ENCODE measurements at regions not wholly inside any gene's neighbourhood (a gene's known extent, or its start where the extent isn't known, plus 50 kb on each side); places are given as distances from the start of the nearest gene placed in this dataset.

DNA sequence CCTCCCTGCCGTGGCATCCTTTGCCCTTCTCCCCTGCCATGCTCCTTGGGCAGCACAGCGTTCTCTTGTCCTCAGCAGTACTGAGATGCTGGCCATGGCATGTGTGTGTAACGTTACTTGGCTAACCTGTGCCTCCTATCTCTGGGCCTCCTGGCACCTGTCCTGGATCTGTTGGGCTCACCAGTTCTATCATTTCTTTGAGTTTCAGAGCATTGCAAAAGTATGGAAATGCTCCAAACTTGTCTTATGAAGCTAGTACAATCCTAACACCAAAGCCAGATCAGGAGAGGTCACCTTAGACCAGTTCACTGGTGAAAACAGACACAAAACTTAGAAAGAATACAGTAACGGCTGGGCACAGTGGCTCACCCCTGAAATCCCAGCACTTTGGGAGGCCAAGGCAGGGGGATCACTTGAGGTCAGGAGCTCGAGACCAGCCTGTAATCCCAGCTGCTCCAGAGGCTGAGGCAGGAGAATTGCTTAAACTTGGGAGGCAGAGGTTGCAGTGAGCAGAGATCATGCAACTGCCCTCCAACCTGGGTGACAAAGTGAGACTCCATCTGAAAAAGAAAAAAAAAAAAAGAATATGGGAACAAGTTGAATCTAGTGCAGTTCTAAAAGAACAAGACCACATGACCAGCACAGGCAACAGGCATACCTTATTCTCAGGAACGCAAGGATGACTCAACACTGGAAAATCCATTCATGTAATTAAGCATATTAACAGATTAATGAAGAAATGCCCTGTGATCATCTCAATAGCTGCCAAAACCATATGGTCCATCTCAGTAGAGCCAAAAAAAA, 62.4 kb upstream of the TRPM1 start:
- no peaks in the 10 kb centered on the region for H3K36me3 ChIP-seq (ENCODE audit: control insufficient read depth in 2 of 3, insufficient read depth in 3 of 3, low read length in 3 of 3)
- ChIA-PET POLR2A (no interaction called here), CTCF (no interaction called here)
- no peak overlapping the region for H3K4me3 ChIP-seq (ENCODE audit: low read length)
- no peak for ATAC-seq
- H3K27ac ChIP-seq (ENCODE audit: low read depth, low read length): no peak overlapping the region
- intact Hi-C loops (cut with micrococcal nuclease): no loop called here
- peaks cover 0 to 12% of the 10 kb centered on the region in 2 donors for H3K4me1 ChIP-seq (ENCODE audit: control insufficient read depth in 2 of 2, insufficient read depth in 2 of 2, low read length in 2 of 2)
- Mint-ChIP-seq H3K27ac (no peak overlapping the region), H3K4me3 (no peak overlapping the region), H3K9me3 (peaks cover 0 to 1% (median 0%) of the 10 kb centered on the region in 11 donors), H3K27me3 (peaks cover 0 to 21% (median 8%) of the 10 kb centered on the region in 5 donors), H3K4me1 (peaks cover 0 to 14% (median 0%) of the 10 kb centered on the region in 7 donors), H3K36me3 (no peaks in the 10 kb centered on the region)
- no peaks in the 10 kb centered on the region for H3K9me3 ChIP-seq (ENCODE audit: control insufficient read depth in 2 of 3, low read length in 3 of 3)
- DNase-seq: no peak
- H3K27me3 ChIP-seq (ENCODE audit: control insufficient read depth in 2 of 2, insufficient read depth in 2 of 2, low read length in 2 of 2): no peaks in the 10 kb centered on the region

DNA sequence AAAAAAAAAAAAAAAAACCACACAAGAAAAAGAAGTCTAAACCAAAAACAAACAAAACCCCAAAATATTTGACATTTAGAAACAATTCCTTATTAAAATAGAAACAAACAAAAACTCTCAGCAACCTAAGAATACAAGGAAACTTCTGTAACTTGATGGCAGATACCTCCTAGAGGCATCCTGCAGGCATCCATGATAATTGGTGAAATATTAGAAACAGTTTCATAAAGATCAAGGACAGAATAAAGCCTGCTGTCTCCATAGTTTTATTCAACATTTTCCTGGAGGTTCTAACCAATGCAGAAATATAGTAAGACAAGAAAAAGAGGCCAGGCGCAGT, 63.0 kb upstream of the TRPM1 start:
- Histone ChIP-seq H3K27ac (ENCODE audit: low read depth, low read length) (no peak overlapping the region), H3K36me3 (ENCODE audit: control insufficient read depth in 2 of 3, insufficient read depth in 3 of 3, low read length in 3 of 3) (no peaks in the 10 kb centered on the region), H3K4me3 (ENCODE audit: low read length) (no peak overlapping the region), H3K9me3 (ENCODE audit: control insufficient read depth in 2 of 3, low read length in 3 of 3) (no peaks in the 10 kb centered on the region), H3K27me3 (ENCODE audit: control insufficient read depth in 2 of 2, insufficient read depth in 2 of 2, low read length in 2 of 2) (no peaks in the 10 kb centered on the region), H3K4me1 (ENCODE audit: control insufficient read depth in 2 of 2, insufficient read depth in 2 of 2, low read length in 2 of 2) (peaks cover 0 to 12% of the 10 kb centered on the region in 2 donors)
- peaks cover 0 to 1% (median 0%) of the 10 kb centered on the region in 11 donors for H3K9me3 Mint-ChIP-seq
- DNase-seq (no peak), ATAC-seq (no peak)
- H3K27ac Mint-ChIP-seq: no peak overlapping the region
- CTCF ChIA-PET: no interaction called here
- POLR2A ChIA-PET: no interaction called here
- H3K36me3 Mint-ChIP-seq: no peaks in the 10 kb centered on the region
- intact Hi-C loops (cut with micrococcal nuclease): no loop called here
- peaks cover 0 to 21% (median 8%) of the 10 kb centered on the region in 5 donors for H3K27me3 Mint-ChIP-seq
- H3K4me3 Mint-ChIP-seq: no peak overlapping the region
- peaks cover 0 to 14% (median 0%) of the 10 kb centered on the region in 7 donors for H3K4me1 Mint-ChIP-seq

DNA sequence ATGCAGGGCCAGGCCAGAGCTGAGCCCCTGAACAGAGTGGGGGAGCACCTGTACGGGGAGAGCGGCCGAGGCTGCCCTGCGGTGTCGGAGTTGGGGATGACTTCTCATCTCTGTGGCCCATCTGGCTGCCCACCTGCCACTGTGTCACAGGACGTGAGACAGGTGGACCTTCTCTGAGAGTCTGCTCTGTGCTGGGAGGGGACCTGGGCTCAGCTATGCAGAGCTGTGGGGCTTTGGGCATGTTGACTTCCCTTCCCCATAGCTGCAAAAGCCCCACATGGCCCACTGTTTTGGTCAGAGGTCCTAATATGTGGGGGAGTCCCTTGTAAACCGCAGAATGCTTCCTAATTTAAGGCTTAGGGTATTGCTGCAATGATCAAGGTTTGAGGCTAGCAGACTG, 68.0 kb upstream of the TRPM1 start:
- ATAC-seq: no peak
- Mint-ChIP-seq H3K27ac (no peak overlapping the region), H3K27me3 (peaks cover 0 to 7% (median 0%) of the 10 kb centered on the region in 5 donors), H3K9me3 (peaks cover 0 to 2% (median 0%) of the 10 kb centered on the region in 11 donors), H3K4me3 (no peak overlapping the region), H3K36me3 (no peaks in the 10 kb centered on the region), H3K4me1 (peaks cover 0 to 14% (median 5%) of the 10 kb centered on the region in 7 donors)
- Histone ChIP-seq H3K9me3 (ENCODE audit: control insufficient read depth in 2 of 3, low read length in 3 of 3) (no peaks in the 10 kb centered on the region), H3K4me1 (ENCODE audit: control insufficient read depth in 2 of 2, insufficient read depth in 2 of 2, low read length in 2 of 2) (peaks cover 0 to 12% of the 10 kb centered on the region in 2 donors), H3K27me3 (ENCODE audit: control insufficient read depth in 2 of 2, insufficient read depth in 2 of 2, low read length in 2 of 2) (no peaks in the 10 kb centered on the region), H3K27ac (ENCODE audit: low read depth, low read length) (no peak overlapping the region), H3K36me3 (ENCODE audit: control insufficient read depth in 2 of 3, insufficient read depth in 3 of 3, low read length in 3 of 3) (no peaks in the 10 kb centered on the region), H3K4me3 (ENCODE audit: low read length) (no peak overlapping the region)
- DNase-seq: no peak
- POLR2A ChIA-PET: no interaction called here
- intact Hi-C loops (cut with micrococcal nuclease): no loop called here
- CTCF ChIA-PET: interaction anchor here (0.6 kb wide), 1 partner anchor 290 kb away, joined by 5 read pairs; no protein-coding TSS in a partner anchor

DNA sequence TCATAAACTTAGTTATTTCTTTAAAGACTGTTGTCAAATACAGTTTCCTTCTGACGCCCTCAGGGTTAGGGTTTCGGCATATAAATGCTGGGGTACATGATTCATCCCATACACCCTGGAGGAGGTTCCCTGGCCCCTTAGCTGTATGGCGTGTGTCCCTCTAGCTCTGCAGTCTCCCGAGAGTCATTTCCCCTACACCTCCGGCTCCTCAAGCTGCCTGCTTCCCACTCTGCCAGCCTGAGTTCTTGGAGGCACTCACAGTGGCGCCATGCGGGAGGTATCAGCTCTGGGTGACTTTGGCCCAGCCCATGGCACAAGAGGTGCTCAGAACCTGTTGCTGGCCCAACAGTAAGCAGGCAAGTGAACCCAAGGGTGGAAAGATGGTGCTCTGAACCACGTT, 70.2 kb upstream of the TRPM1 start:
- Histone ChIP-seq H3K9me3 (ENCODE audit: control insufficient read depth in 2 of 3, low read length in 3 of 3) (no peaks in the 10 kb centered on the region), H3K4me3 (ENCODE audit: low read length) (no peak overlapping the region), H3K27me3 (ENCODE audit: control insufficient read depth in 2 of 2, insufficient read depth in 2 of 2, low read length in 2 of 2) (no peaks in the 10 kb centered on the region), H3K27ac (ENCODE audit: low read depth, low read length) (no peak overlapping the region), H3K4me1 (ENCODE audit: control insufficient read depth in 2 of 2, insufficient read depth in 2 of 2, low read length in 2 of 2) (peaks cover 0 to 12% of the 10 kb centered on the region in 2 donors), H3K36me3 (ENCODE audit: control insufficient read depth in 2 of 3, insufficient read depth in 3 of 3, low read length in 3 of 3) (no peaks in the 10 kb centered on the region)
- ChIA-PET CTCF (no interaction called here), POLR2A (interaction anchor here (0.6 kb wide), 1 partner anchor 221 kb away, joined by 3 read pairs; no protein-coding TSS in a partner anchor)
- H3K27me3 Mint-ChIP-seq: no peaks in the 10 kb centered on the region
- H3K9me3 Mint-ChIP-seq: peaks cover 0 to 2% (median 0%) of the 10 kb centered on the region in 11 donors
- H3K36me3 Mint-ChIP-seq: no peaks in the 10 kb centered on the region
- no peak overlapping the region for H3K27ac Mint-ChIP-seq
- ATAC-seq: no peak
- peaks cover 0 to 13% (median 5%) of the 10 kb centered on the region in 7 donors for H3K4me1 Mint-ChIP-seq
- intact Hi-C loops (cut with micrococcal nuclease): no loop called here
- no peak overlapping the region for H3K4me3 Mint-ChIP-seq
- no peak for DNase-seq

GRCh38 chr15:31172606-31173005, 71.1 kb upstream of the TRPM1 start:
- H3K27me3 ChIP-seq (ENCODE audit: control insufficient read depth in 2 of 2, insufficient read depth in 2 of 2, low read length in 2 of 2): no peaks in the 10 kb centered on the region
- H3K36me3 ChIP-seq (ENCODE audit: control insufficient read depth in 2 of 3, insufficient read depth in 3 of 3, low read length in 3 of 3): no peaks in the 10 kb centered on the region
- ChIA-PET CTCF (no interaction called here), POLR2A (interaction anchor here (0.6 kb wide), 1 partner anchor 222 kb away, joined by 3 read pairs; no protein-coding TSS in a partner anchor)
- intact Hi-C loops (cut with micrococcal nuclease): no loop called here
- Mint-ChIP-seq H3K36me3 (no peaks in the 10 kb centered on the region), H3K27ac (no peak overlapping the region), H3K9me3 (peaks cover 0 to 2% (median 0%) of the 10 kb centered on the region in 11 donors), H3K27me3 (no peaks in the 10 kb centered on the region), H3K4me1 (peaks cover 0 to 9% (median 5%) of the 10 kb centered on the region in 7 donors), H3K4me3 (no peak overlapping the region)
- no peak overlapping the region for H3K27ac ChIP-seq (ENCODE audit: low read depth, low read length)
- no peak for ATAC-seq
- H3K4me1 ChIP-seq (ENCODE audit: control insufficient read depth in 2 of 2, insufficient read depth in 2 of 2, low read length in 2 of 2): peaks cover 0 to 6% of the 10 kb centered on the region in 2 donors
- H3K4me3 ChIP-seq (ENCODE audit: low read length): no peak overlapping the region
- no peaks in the 10 kb centered on the region for H3K9me3 ChIP-seq (ENCODE audit: control insufficient read depth in 2 of 3, low read length in 3 of 3)
- no peak for DNase-seq

DNA sequence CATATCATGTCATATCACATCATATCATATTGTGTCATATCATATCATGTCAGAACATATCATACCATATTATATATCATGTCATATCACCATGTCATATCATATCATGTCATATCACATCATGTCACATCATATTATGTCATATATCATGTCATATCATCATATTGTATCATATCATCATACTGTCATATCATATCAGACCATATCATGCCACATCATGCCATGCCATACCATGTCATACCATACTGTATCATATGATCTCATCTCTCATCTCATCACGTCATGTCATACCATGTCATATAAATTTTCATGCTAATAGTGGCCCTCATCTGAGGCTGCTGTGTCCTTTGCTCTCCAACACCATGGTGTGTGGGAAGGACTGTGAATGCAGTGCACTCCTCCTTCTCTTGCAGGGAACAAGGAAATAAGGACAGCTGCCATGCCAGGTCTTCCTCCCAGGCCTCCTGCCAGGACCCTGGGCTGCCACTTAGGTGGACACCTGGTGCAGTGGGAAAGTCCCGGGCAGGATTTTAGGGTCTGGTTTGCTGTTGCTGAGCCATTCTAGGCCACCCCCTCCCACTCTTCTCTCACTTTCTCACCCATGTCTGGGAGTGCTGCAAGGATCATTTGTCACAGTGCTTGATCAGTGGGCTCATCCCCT, 72.4 kb upstream of the TRPM1 start:
- Histone ChIP-seq H3K4me1 (ENCODE audit: control insufficient read depth in 2 of 2, insufficient read depth in 2 of 2, low read length in 2 of 2) (no peaks in the 10 kb centered on the region), H3K9me3 (ENCODE audit: control insufficient read depth in 2 of 3, low read length in 3 of 3) (no peaks in the 10 kb centered on the region), H3K4me3 (ENCODE audit: low read length) (no peak overlapping the region), H3K27me3 (ENCODE audit: control insufficient read depth in 2 of 2, insufficient read depth in 2 of 2, low read length in 2 of 2) (no peaks in the 10 kb centered on the region), H3K27ac (ENCODE audit: low read depth, low read length) (no peak overlapping the region), H3K36me3 (ENCODE audit: control insufficient read depth in 2 of 3, insufficient read depth in 3 of 3, low read length in 3 of 3) (no peaks in the 10 kb centered on the region)
- Mint-ChIP-seq H3K27me3 (no peaks in the 10 kb centered on the region), H3K27ac (no peak overlapping the region), H3K4me3 (no peak overlapping the region), H3K4me1 (peaks cover 0 to 12% (median 6%) of the 10 kb centered on the region in 7 donors), H3K9me3 (peaks cover 0 to 2% (median 0%) of the 10 kb centered on the region in 11 donors), H3K36me3 (no peaks in the 10 kb centered on the region)
- ATAC-seq: no peak
- ChIA-PET POLR2A (no interaction called here), CTCF (no interaction called here)
- DNase-seq: no peak
- intact Hi-C loops (cut with micrococcal nuclease): no loop called here

All from naive thymus-derived CD4-positive, alpha-beta T cell (primary cell).